Endodermal cell (in vitro differentiated cells): ENCODE measurements at regions not wholly inside any gene's neighbourhood (a gene's known extent, or its start where the extent isn't known, plus 50 kb on each side); places are given as distances from the start of the nearest gene placed in this dataset.

ENCODE experiments used
- DNase-seq: peaks from one replicate; pipeline ENCODE4 v3.0.0-alpha.2; 2017
- H3K27ac ChIP-seq: 2 replicates; pipeline ENCODE4 v1.5.1; 2013; ENCODE audit warnings: mild to moderate bottlenecking, low read depth, low read length, moderate library complexity
- H3K27me3 ChIP-seq: 2 replicates; pipeline ENCODE4 v1.6.1; 2013; ENCODE audit warnings: mild to moderate bottlenecking, low read length, moderate library complexity; ENCODE audit not compliant: insufficient read depth, control insufficient read depth, poor library complexity, severe bottlenecking
- H3K36me3 ChIP-seq: 2 replicates; pipeline ENCODE4 v1.7.0; 2013; ENCODE audit warnings: mild to moderate bottlenecking, low read length, moderate library complexity; ENCODE audit not compliant: control insufficient read depth, insufficient read depth
- H3K4me1 ChIP-seq: one replicate; pipeline ENCODE4 v1.7.0; 2013; ENCODE audit warnings: low read length; ENCODE audit not compliant: control insufficient read depth, insufficient read depth
- H3K4me3 ChIP-seq: 2 replicates; pipeline ENCODE4 v1.5.1; 2013; ENCODE audit warnings: mild to moderate bottlenecking, low read length, moderate library complexity
- H3K9ac ChIP-seq: 2 replicates; pipeline ENCODE4 v1.6.1; 2013; ENCODE audit warnings: mild to moderate bottlenecking, low read length, moderate library complexity; ENCODE audit not compliant: poor library complexity, severe bottlenecking; ENCODE audit errors: extremely low read depth
- H3K9me3 ChIP-seq: 2 replicates; pipeline ENCODE4 v1.6.1; 2013; ENCODE audit warnings: mild to moderate bottlenecking, low read length, moderate library complexity; ENCODE audit not compliant: control insufficient read depth
- H3K27ac Mint-ChIP-seq: 2 replicates; pipeline ENCODE4 v1.8.0; 2020; ENCODE audit warnings: mixed read lengths
- H3K27me3 Mint-ChIP-seq: 2 replicates; pipeline ENCODE4 v1.8.0; 2021; ENCODE audit warnings: mild to moderate bottlenecking, mixed read lengths; ENCODE audit not compliant: insufficient read depth
- H3K36me3 Mint-ChIP-seq: 2 replicates; pipeline ENCODE4 v1.8.0; 2020; ENCODE audit warnings: low read depth, mixed read lengths
- H3K4me1 Mint-ChIP-seq: 2 replicates; pipeline ENCODE4 v1.8.0; 2020; ENCODE audit warnings: mixed read lengths
- H3K4me3 Mint-ChIP-seq: 2 replicates; pipeline ENCODE4 v1.8.0; 2020; ENCODE audit warnings: mild to moderate bottlenecking, moderate library complexity, mixed read lengths
- H3K9me3 Mint-ChIP-seq: 2 replicates; pipeline ENCODE4 v1.8.0; 2020; ENCODE audit warnings: mild to moderate bottlenecking, mixed read lengths
- WGBS, 2 experiments: methylation state at CpG; one replicate each; pipeline versions ENCODE4 v1.1.5 to v1.1.7; 2013; ENCODE audit warnings: missing lambda C conversion rate in 2 of 2, mixed read lengths in 1 of 2; ENCODE audit not compliant: insufficient coverage in 1 of 2, insufficient read length in 1 of 2; 5-methylcytosine and 5-hydroxymethylcytosine counted together
- TF ChIP-seq, protein P1 (sequence below): fragments of 200-600 bp; sonication (generic); conservative IDR thresholded peaks from 2 replicates; pipeline ENCODE4 v1.5.0; 2021; ENCODE audit warnings: antibody characterized with exemption, mild to moderate bottlenecking

DNA sequence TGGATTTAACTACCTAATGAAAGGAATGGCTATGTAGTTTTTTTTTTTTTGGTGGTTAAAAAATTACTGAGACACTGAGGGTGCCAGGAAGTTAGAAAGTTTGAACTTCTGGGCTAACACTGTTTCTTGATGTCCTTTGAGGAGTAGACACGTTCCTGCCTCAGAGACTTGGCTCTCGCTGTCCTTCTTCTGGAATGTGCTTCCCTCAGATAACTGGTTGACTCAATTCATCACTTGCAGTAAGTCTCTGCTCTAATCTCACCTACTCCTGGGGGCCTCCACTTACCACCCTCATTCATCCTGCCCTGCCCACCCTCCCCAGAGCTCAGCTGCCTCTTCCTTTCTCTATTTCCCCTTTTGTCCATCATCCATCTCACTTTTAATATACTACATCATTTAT is 167.0 kb downstream of the YTHDC2 start:
- H3K27ac ChIP-seq: no peak overlapping the region
- no peaks in the 10 kb centered on the region for H3K9me3 Mint-ChIP-seq
- H3K4me1 ChIP-seq: peaks cover 21% of the 10 kb centered on the region
- peaks cover under 1% of the 10 kb centered on the region for H3K9me3 ChIP-seq
- no peaks in the 10 kb centered on the region for H3K27me3 ChIP-seq
- H3K9ac ChIP-seq: no peak overlapping the region
- no peak overlapping the region for H3K4me3 ChIP-seq
- H3K27me3 Mint-ChIP-seq: peaks cover 12% of the 10 kb centered on the region
- TF ChIP-seq, protein P1, sequence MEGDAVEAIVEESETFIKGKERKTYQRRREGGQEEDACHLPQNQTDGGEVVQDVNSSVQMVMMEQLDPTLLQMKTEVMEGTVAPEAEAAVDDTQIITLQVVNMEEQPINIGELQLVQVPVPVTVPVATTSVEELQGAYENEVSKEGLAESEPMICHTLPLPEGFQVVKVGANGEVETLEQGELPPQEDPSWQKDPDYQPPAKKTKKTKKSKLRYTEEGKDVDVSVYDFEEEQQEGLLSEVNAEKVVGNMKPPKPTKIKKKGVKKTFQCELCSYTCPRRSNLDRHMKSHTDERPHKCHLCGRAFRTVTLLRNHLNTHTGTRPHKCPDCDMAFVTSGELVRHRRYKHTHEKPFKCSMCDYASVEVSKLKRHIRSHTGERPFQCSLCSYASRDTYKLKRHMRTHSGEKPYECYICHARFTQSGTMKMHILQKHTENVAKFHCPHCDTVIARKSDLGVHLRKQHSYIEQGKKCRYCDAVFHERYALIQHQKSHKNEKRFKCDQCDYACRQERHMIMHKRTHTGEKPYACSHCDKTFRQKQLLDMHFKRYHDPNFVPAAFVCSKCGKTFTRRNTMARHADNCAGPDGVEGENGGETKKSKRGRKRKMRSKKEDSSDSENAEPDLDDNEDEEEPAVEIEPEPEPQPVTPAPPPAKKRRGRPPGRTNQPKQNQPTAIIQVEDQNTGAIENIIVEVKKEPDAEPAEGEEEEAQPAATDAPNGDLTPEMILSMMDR: no peak
- H3K4me1 Mint-ChIP-seq: peaks cover 39% of the 10 kb centered on the region
- no peaks in the 10 kb centered on the region for H3K36me3 Mint-ChIP-seq
- 69 to 92% methylated on average over 2 of the region's 2 CpGs for WGBS, 2 experiments
- no peak for DNase-seq
- no peak overlapping the region for H3K4me3 Mint-ChIP-seq
- H3K36me3 ChIP-seq: no peaks in the 10 kb centered on the region
- no peak overlapping the region for H3K27ac Mint-ChIP-seq

DNA sequence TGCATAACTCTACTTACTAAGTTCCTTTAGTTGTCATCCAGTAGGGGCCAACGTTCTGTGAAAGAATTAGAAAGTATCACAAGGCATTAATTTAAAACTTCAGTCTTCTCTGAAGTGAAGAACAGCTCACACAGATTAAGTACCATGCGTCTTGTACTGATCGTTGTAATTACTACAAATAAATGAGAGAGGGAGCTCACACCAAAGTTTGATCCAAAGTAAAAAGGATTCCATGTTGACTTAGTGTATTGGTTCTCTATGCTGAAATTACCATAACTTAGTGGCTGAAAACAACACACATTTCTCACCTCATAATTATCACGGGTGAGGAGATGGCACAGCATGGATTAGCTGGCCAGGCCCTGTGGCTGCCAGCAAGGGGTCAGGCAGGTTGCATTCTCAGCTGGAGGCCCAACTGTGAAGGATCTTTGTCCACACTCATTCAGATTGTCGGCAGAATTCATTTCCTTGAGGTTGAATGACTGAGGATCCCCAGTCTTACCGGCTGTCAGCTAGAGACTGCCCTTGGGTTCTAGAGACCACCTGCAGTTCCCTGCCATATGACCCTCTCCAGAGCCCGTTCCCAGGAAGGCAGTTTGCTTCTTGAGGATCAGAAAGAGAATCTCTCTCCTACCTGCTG is 169.1 kb downstream of the YTHDC2 start:
- no peak overlapping the region for H3K27ac ChIP-seq
- H3K4me3 Mint-ChIP-seq: no peak overlapping the region
- no peaks in the 10 kb centered on the region for H3K27me3 ChIP-seq
- peaks cover 31% of the 10 kb centered on the region for H3K4me1 ChIP-seq
- WGBS, 2 experiments: 39 to 44% methylated on average over 5 to 7 of the region's 7 CpGs
- peak; percentile 91 for DNase-seq
- H3K9me3 ChIP-seq: no peaks in the 10 kb centered on the region
- peaks cover 19% of the 10 kb centered on the region for H3K27me3 Mint-ChIP-seq
- no peak overlapping the region for H3K9ac ChIP-seq
- H3K9me3 Mint-ChIP-seq: no peaks in the 10 kb centered on the region
- no peaks in the 10 kb centered on the region for H3K36me3 Mint-ChIP-seq
- H3K27ac Mint-ChIP-seq: no peak overlapping the region
- no peak overlapping the region for H3K4me3 ChIP-seq
- TF ChIP-seq, protein P1: peak; percentile 59
- peaks cover 47% of the 10 kb centered on the region for H3K4me1 Mint-ChIP-seq
- no peaks in the 10 kb centered on the region for H3K36me3 ChIP-seq

DNA sequence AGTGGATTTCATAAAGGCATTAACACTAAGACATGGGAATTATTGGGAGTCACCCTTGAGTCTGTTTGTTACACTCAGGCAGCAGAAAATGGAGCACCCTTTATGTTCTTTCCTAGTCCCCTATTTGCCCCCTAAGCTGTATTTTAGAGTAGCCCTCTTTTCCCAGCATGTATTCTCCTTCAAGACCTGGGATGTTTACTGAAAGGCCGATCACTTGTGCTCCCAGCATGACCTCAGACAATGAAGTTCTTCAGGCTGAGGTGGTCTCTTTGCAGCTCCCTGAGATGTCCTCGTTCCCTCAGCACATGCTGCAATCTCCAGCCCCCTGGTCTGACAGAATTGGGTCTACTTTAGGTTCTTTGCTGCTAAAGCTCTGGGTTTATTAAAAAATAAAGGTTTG is 169.7 kb downstream of the YTHDC2 start:
- Histone ChIP-seq H3K27ac (no peak overlapping the region), H3K4me1 (peaks cover 33% of the 10 kb centered on the region), H3K36me3 (no peaks in the 10 kb centered on the region), H3K9me3 (no peaks in the 10 kb centered on the region), H3K4me3 (no peak overlapping the region), H3K27me3 (no peaks in the 10 kb centered on the region), H3K9ac (no peak overlapping the region)
- Mint-ChIP-seq H3K4me1 (peaks cover 45% of the 10 kb centered on the region), H3K9me3 (no peaks in the 10 kb centered on the region), H3K27me3 (peaks cover 19% of the 10 kb centered on the region), H3K27ac (no peak overlapping the region), H3K36me3 (no peaks in the 10 kb centered on the region), H3K4me3 (no peak overlapping the region)
- DNase-seq: peak; percentile 67
- TF ChIP-seq, protein P1: no peak
- WGBS, 2 experiments: 66 to 83% methylated on average over 1 to 2 of the region's 2 CpGs
